HG03135 (cell line): ENCODE measurements at regions not wholly inside any gene's neighbourhood (a gene's known extent, or its start where the extent isn't known, plus 50 kb on each side); places are given as distances from the start of the nearest gene placed in this dataset.
"Not testable (repeated sequence)": the region's sequence is repeated elsewhere in the genome, so short reads cannot be mapped to it uniquely, and the experiment has no call there.

Source experiments
- ATAC-seq: cut with Tn5 transposase; IDR thresholded peaks from one replicate; pipeline ENCODE4 v1.9.1; 2021; ENCODE audit warnings: mild to moderate bottlenecking, moderate library complexity; ENCODE audit not compliant: unreplicated experiment

DNA sequence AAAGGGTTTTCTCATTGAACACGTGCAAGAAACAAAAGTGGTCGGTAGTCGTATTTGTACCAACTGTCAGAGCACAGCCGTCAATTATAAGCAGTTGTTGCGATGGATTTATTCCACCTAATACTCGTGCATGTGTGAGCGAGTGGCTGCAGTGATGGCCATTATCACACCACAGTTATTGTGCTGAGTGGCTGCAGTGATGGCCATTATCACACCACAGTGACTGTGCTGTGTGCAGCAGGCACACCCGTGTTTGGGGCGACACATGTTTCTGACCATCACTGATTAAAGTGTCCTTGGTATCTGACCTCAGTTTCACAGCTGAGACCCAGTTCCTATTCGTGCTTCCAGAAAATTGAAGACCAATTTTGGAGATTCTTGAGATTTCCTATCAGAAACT is 142.9 kb upstream of the PFKP start:
- ATAC-seq: no peak

DNA sequence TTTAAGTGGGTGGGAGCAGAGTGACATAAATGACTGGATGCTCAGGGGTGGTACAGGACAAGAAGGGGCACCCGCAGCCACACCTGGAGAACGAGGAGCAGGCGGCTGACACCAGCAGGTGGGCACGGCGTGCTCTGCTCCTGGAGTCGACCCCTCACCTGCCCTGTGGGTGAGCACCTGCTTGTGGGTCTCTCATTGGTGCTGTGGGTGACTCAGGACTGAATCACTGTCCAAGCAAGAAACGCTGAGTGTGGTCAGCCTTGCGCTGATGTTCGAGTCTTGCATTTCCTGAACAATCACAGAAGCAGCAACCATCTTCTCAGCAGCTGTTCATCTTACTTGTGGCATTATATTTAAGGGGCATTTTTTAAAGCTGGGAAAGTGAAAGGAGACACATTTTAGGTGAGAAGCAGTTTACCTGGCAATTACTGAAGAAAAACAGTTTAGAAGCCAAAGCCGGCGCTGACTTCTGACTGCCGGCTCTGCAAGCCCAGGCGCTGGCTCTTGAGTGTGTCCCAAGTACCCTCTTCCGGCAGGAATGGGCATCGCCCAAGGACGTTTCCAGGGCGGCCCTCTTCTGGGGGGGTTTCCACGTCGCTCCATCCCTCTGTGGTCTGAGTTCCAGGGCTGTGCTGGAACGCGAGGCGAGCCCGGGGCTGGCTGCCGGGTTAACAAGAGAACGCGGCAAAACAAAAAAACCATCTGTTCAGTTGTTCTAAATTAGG is 145.2 kb upstream of the PFKP start:
- no peak for ATAC-seq

DNA sequence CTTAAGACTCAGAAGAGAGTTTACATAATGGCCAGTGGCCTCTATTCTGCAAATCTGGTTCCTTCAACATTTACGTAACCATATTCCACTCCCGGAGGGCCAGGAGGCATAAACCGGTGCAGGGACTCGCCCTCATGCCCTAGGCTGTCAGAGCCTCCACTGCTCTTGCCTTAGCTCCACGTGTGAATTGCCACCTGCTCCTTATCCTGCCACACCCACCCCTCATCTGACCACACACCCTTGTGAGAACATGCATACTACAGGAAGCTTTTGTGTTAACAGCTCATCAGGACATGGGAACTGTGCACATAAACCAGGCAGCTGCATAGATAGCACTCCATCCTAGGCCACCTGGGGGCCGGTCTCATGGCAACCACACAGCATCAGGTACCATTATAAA is 146.7 kb upstream of the PFKP start:
- ATAC-seq: no peak

DNA sequence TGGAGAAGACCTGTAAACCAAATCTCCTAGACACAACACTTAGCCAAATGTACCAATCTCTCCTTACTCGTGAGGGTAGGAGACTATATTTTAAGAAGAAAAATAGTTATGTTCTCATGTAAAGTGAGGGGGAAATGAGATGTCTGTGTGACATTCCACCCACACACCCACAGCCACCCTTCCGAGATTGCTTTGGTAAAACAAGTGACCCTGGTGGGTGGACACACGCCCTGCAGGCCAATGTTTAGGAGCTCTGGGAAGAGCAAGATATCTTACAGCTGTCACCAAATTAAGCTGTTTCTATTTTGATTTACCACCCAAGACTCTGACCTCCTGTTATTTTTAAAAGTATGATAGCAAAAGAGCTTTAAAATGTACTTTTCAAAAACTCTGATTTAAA is 147.2 kb upstream of the PFKP start:
- ATAC-seq: no peak

DNA sequence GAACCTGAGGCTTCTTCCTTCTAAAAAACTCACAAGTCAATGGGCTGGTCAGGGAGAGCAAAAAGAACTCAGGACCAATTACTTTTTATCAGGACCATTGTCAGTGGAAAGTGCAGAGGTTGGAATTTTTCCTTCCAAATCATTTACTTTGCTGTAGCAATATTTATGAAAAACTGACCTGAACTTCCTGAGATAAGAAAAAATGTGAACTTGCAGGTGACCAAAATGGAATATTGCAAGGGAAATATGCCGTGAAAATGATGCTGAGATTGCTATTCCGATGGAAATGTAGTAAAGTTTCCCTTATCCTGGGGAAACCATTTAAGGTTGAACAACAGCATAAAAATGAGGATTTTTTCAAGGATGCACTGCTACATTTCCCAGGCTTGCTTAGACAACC is 148.3 kb upstream of the PFKP start:
- ATAC-seq: no peak

DNA sequence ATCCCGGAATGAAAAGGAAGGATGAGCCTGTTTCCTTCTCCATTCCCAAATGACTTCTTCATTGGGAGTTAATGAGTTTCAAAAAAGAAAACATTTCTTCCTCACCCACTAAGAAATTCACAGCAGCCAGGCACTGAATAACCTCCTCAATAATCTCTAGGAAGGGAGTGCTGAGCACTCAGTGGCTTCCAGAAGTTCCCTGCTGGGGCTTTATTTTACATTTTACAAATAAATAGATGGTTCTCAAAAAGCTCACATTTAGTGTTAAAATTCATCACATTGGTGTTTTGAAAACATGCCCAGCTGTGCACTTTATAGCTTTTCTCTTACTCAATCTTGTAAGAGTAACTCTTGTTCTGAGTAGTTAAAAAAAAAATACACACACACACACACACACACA is 148.9 kb upstream of the PFKP start:
- ATAC-seq: no peak

DNA sequence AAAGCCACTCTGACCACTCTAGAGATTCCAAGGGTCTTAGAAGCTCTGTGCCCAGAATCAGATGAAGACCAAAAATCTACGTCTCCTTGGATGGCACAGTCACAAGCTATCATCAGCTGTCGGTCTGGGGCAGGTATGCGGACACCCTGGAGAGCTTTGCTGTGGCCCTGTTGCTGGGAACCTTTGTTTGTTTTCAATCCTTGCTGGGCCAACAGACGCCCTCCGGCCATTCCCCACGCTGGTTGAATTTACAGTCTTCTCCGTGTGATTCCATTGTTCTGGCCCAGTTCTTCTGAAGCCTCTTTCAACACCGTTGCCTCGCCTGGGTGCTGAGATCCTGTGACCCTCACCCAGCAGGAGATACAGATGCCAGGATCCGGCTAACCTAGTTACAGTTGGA is 149.4 kb upstream of the PFKP start:
- no peak for ATAC-seq

DNA sequence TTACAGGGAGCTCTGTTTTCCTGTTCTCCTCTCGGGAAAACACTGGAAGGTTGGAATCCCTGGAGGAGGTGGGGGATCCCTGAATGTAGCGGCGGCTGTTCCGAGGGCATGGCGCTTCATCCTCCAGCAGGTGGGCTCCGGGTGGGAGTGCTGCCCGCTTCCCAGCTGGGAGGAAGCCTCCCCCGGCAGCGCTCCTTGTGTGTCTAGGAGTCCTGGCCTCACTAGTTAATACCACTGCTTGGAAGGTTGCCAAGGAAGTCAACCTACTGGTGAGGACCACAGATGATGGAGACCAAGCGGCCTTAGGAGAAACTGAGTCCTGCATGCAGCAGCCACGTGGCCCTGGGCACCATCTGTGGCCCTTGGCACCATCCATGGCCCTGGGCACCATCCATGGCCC is 151.9 kb upstream of the PFKP start:
- ATAC-seq: no peak

DNA sequence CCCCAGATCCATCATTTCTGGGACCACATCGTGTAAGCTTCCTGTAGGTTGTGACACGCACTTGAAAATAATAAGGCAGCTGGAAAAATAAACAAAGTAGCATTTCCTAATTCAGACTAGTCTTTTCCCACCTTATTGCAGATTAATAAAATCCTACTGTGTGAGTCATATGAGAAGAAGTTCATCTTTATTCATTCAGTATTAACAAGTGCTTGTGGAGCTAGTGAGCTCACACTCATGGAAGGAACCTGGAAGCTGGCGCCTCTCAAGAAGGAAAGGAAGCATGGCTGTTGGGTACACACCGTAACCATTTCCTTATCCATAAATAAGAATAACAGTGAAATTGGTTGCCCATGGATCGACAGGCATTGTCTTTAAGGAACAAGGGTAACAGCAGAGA is 152.6 kb upstream of the PFKP start:
- no peak for ATAC-seq

DNA sequence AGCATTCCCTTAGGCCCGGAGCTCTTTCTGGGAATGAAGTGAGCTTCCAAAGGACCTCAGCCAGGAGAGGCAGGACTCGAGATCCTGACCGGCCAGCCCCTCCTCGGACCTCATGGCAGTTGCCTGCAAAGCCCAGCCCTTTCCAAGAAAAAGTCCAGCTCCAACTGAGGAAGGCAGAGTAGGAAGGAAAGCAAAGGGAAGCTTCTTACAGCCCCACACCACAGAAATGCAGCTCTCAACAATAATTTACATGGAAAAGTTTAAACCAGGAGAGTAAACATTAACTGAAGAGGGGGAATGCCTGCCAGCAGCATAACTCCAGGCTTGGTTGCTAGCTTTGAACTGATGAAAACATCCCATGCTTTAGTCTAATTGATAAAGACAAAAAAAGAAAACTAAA is 153.9 kb upstream of the PFKP start:
- no peak for ATAC-seq

DNA sequence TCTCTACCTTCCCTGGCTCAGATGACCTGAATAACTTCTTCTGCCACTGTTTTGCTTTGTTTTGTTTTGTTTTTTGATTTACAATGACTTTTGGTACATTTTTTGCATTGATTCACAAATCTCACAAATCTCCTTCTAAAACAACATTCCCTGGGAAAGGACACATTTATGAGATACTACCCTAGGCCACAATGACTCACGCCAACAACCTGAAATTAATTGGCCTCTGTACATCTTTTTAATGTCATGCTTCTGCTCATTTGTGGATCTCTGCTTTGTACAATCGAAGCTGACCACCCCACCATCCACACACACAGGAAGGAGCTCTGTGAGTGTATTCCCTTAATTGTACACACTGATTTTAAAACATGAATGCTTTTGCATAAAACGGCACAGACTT is 156.7 kb upstream of the PFKP start:
- no peak for ATAC-seq

DNA sequence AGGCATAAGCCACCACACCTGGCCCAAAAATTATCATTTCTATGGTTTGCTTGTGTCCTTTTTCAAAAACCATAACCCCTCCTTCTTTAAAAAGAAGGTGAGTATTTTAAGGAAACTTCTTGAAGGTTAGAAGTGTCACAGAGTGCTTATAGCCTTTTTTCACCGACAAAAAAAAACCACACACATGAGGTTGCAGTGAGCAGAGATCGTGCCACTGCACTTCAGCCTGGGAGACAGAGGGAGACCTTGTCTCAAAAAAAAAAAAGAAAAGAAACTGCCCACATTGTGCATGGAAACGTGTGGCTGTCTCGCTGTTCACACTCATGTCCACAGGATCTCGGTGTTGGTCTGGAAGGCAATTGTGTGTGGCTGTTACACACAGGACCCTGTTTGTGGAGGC is 157.4 kb upstream of the PFKP start:
- no peak for ATAC-seq

DNA sequence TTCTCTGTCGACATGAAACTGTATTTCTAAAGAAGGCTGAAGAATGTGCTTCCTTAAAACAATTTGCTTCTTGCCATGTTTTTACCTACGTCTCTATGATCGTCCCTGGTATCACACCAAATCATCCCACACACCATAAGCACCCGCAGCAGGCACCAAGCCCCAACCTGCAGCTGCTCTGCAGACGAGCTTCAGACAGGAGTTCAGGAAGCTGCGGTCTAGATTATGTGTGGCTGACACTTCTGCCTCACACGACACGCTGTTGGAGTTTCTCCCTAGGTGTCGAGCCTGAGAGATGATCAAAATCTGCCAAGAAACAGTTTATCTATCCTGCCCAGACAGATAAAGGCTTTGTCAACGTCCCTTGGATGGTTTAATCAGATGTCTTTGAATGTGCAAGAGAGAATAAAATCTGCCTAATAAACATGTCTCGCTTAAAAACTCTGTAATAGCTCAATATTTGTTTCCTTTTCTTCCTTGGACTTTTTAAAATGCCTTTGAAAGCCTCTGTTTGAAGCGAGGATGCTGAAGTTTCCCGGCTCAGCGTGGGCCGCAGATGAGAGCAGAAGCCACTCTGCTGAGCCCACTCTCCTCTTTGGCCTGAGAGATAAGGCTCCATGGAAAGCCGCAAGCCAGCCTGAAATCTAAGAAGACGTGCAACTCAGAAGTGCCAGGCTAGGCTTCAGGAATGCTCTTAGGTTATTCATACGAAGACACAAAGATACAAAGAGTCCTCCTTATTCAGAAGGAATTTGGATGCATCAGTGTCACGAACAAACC is 158.3 kb upstream of the PFKP start:
- ATAC-seq: no peak

DNA sequence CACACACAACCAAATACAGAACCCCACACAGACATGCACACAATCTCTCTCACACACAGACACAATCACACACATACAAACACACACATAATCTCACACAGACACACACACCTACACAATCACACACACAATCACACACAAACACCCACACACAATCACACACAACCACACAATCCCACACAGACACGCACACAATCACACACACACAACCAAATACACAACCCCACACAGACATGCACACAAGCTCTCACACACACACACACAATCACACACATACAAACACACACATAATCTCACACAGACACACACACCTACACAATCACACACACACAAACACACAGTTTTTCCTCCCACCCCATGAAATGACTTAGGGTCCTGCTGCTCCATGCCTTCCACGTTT is 160.4 kb upstream of the PFKP start:
- no peak for ATAC-seq

DNA sequence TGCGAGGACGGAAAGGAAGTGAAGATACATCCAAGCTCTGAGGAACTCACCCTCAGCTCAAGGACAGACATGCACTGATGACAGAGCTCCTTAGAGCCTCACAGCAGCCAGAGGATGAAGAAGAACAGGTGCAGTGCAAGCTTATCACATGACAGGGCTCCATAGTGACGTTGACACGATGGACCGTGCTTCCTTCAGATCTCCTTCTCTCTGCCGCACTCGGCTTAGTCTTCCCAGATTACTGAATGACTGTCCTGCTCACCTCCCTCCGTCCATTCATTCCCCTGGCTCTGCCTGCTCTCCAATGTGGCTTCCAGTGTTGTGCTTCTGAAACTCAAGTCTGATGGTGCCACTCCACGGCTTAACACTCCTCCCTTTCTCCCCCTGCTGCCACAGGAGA is 161.5 kb upstream of the PFKP start:
- no peak for ATAC-seq

DNA sequence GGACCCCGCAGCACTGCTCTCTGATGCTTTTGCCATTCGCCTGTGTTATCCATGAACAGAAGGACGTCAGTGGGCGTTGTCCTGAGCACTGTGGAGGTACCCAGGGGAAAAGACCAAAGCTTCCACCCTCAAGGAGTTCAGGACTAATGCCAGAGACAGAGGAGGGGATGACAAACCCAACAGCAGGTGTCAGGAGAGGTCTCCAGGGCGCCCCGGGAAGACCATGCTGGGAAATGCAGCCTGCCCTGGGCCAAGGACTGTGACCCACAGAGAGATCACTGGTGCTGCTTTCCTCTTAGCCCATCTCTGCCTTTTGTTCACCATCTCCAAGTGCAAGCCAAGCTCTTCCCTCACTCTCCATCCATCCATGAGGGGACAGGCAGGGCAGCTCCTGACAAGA is 166.8 kb upstream of the PFKP start:
- no peak for ATAC-seq

DNA sequence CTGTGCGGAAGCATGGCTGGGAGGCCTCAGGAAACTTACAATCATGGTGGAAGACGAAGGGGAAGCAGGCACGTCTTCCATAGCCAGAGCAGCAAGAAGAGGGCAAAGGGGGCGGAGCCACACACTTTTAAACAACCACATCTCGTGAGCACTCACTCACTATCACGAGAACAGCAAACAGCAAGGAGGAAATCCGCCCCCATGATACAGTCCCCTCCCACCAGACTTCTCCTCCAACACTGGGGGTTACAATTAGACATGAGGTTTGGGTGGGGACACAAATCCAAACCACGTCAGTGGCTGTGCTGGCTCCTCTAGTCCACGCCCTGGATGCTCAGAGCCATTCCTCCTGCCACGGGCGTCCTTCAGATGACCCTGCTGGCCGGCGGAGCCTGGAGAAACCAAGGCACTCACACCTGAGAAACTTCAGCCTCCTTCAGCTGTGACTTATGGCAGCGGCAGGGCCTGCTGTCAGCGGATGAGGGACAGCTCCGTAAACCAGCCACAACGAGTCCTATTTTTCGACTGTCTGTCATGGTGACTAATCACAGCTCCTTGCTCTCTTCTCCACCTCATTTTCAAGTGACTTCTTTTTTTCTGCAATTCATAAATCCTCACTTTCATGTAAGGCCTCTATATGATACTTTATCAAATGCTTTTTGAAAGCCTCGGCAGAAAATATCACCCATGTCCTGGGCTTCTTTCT is 167.9 kb upstream of the PFKP start:
- ATAC-seq: no peak

DNA sequence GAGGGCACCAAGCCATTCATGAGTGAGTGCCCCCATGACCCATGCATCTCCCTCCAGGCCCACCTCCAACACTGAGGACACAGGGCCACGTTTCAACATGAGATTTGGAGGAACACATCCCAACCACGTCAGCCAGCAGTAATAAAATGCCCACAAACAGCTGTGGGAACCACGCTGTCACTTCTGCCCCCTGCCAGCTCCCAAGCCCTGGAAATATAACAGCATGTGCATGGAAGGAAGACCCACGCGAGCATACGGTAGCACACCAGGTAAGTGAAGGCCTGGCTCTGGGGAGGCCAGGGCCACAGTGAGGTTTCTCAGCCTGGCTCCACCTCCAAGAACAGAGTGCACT is 168.9 kb upstream of the PFKP start:
- no peak for ATAC-seq

DNA sequence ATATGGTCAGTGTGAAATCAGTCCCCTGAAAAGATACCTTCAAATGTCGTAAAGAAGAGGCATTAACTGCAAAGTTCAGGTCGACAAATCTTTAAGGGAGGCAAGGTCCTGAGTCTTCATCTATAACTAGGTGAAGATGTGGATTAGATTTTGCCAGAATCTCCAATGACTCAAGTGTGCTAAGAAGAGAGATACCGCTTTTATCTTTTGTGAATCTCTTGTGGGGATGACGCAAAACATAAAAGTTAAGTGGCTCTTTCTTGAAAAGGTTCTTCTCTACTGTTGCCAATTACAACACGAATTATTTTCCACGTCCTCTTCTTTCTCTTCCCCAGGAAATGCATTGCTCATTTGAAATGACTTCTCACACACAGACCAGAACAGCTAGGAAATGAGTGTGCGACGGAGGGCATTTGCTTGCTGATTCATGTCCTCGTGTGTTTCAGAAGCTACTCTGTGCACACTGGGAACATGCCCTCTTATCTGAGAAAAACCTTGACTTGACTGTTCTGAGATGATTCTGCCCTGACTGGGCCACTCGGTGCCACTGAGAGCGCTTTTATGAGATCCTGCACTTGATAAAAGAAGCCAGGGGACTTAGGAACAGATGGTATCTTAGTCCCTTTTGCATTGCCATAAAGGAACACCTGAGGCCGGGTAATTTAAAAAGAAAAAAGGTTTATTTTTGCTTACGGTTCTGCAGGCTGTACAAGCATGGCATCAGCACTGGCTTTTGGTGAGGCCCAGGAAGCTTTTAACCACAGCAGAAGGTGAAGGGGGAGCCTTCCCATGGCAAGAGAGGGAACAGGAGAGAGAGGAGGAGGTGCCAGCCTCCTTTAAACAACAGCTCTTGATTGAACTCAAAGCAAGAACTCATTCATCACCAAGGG is 169.5 kb upstream of the PFKP start:
- no peak for ATAC-seq

DNA sequence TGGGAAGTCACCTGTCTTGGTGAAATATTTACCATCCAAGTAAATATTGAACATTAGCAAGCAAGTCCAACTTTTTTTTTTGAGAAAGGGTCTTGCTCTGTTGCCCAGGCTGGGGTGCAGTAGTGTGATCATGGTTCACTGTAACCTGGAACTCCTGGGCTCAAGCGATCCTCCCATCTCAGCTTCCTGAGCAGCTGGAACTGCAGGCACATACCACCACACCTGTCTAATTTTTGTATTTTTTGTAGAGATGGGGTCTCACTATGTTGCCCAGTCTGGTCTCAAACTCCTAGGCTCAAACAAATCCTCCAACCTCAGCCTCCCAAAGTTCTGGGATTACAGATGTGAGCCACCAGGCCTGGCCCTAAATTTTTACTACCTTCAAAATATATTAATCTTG is 171.0 kb upstream of the PFKP start:
- not testable (repeated sequence) for ATAC-seq

DNA sequence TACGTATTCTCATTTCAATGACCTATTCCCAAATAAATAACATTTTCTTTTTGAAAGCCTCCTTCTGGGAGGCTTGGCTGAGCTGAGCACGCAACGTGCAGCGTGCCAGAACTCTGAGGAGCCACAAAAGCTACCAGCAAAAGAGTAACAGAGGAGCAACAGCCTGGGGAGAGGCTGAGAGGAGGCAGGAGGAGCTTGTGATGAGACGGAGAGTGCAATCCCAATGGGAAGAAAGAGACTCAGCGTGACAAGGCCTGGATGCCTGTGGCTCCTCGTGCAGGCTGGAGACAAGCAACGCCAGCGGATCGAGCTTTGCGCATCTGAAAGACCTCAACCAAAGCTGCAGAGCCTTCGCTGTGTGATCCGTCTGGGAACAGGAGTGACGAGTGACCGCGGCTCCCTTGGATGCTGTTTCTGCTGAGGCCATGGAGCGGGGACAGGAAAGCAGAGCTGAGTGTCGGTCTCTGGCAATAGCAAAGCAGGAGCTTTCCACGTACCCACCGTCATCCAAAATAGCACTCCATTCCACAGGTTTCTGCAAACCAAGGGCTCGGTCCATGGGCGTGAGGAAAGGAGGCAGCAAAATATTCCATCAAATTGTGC is 171.7 kb upstream of the PFKP start:
- no peak for ATAC-seq
